ENCODE measurements at regions not wholly inside any gene's neighbourhood (a gene's known extent, or its start where the extent isn't known, plus 50 kb on each side); places are given as distances from the start of the nearest gene placed in this dataset.

DNA sequence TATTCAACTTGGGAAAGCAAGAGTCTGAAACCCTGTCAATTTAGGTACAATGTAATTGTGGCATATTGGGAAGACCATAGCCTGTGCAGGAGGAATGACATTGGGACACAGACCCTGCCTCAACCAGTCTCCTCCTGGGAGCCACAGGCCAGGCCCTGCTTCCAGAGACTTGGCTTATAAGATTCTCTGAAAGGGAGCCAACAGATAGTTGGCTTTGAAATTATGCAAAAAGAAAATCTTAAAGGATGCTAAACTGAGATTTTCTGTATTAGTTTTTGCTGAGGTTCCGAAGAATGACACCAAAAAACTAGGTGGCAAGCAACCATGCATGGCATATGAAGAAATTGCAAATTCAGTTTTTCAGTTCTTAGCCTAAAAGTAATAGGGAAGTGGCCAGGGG lies 76.4 kb upstream of the CYRIA start:
- H4K8ac ChIP-seq (replicated peaks; ENCODE audit: insufficient read length, low read depth, low read length) = no peak overlapping the region
- H3K27me3 Mint-ChIP-seq (ENCODE audit: low read depth) = peaks cover 4% of the 10 kb centered on the region; the same call in 1 of the 2 replicates
- no peaks in the 10 kb centered on the region; a peak in 1 of 5 replicates for H3K9me3 Mint-ChIP-seq
- H3K4me1 ChIP-seq (ENCODE audit: insufficient read depth, low read length) = no peaks in the 10 kb centered on the region
- no peak overlapping the region for H2BK15ac ChIP-seq (ENCODE audit: low read depth, low read length)
- no peak overlapping the region for H2BK20ac ChIP-seq (ENCODE audit: low read depth, low read length, poor library complexity, severe bottlenecking)
- no peak overlapping the region for H4K91ac ChIP-seq (ENCODE audit: insufficient read length, low read depth, low read length)
- no CpG with 5 or more reads among the region's 1 CpG for WGBS (ENCODE audit: extremely low coverage, insufficient read length, low lambda C conversion rate)
- H2BK12ac ChIP-seq (ENCODE audit: insufficient read length, low read depth, low read length) = no peak overlapping the region
- H2AK5ac ChIP-seq (ENCODE audit: insufficient read length, low read length) = no peak overlapping the region
- H3K4me1 Mint-ChIP-seq = peaks cover 0 to 2% of the 10 kb centered on the region in 2 experiments; a peak in 1 of 4 replicates
- H3K18ac ChIP-seq (ENCODE audit: insufficient read length, low read depth, low read length) = no peak overlapping the region
- H3T11ph ChIP-seq (ENCODE audit: low read length) = no peak overlapping the region
- H3K4me3 Mint-ChIP-seq = no peak overlapping the region
- no peak overlapping the region for H3K27ac Mint-ChIP-seq
- H3K9ac ChIP-seq (ENCODE audit: extremely low read depth, insufficient read length, low read length) = no peak overlapping the region
- no peaks in the 10 kb centered on the region for H3K23me2 ChIP-seq (ENCODE audit: insufficient read length, low read depth, low read length, poor library complexity, severe bottlenecking)
- no peak for DNase-seq
- no peaks in the 10 kb centered on the region for H3K79me1 ChIP-seq (ENCODE audit: insufficient read depth, low read depth, low read length, poor library complexity, severe bottlenecking)
- H3K36me3 Mint-ChIP-seq (ENCODE audit: insufficient read depth in 1 of 3, low read depth in 3 of 3) = no peaks in the 10 kb centered on the region
- H3K27me3 ChIP-seq (ENCODE audit: insufficient read depth, low read length) = no peaks in the 10 kb centered on the region
- H3K27ac ChIP-seq (ENCODE audit: insufficient read length, low read depth, low read length) = no peak overlapping the region
- H4K5ac ChIP-seq (ENCODE audit: insufficient read length, low read depth, low read length) = no peak overlapping the region
- H2BK120ac ChIP-seq (ENCODE audit: low read depth, low read length, poor library complexity, severe bottlenecking) = no peak overlapping the region
- H3K4me2 ChIP-seq (ENCODE audit: insufficient read depth, insufficient read length, low read length) = no peak overlapping the region
- no peak overlapping the region for H3K56ac ChIP-seq (ENCODE audit: insufficient read length, low read depth, low read length)
- H3K23ac ChIP-seq (ENCODE audit: insufficient read length, low read depth, low read length) = no peak overlapping the region
- no peak overlapping the region for H3K4ac ChIP-seq (ENCODE audit: low read depth, low read length)
- H2AFZ ChIP-seq (ENCODE audit: low read length) = no peak overlapping the region
- no peak overlapping the region for H3K14ac ChIP-seq (ENCODE audit: insufficient read depth, low read length)
- H2BK5ac ChIP-seq (ENCODE audit: insufficient read length, low read length) = no peak overlapping the region
- TF ChIP-seq, protein P1, sequence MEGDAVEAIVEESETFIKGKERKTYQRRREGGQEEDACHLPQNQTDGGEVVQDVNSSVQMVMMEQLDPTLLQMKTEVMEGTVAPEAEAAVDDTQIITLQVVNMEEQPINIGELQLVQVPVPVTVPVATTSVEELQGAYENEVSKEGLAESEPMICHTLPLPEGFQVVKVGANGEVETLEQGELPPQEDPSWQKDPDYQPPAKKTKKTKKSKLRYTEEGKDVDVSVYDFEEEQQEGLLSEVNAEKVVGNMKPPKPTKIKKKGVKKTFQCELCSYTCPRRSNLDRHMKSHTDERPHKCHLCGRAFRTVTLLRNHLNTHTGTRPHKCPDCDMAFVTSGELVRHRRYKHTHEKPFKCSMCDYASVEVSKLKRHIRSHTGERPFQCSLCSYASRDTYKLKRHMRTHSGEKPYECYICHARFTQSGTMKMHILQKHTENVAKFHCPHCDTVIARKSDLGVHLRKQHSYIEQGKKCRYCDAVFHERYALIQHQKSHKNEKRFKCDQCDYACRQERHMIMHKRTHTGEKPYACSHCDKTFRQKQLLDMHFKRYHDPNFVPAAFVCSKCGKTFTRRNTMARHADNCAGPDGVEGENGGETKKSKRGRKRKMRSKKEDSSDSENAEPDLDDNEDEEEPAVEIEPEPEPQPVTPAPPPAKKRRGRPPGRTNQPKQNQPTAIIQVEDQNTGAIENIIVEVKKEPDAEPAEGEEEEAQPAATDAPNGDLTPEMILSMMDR (conservative IDR thresholded peaks at IDR 0.05) = no peak
- H3K9me3 ChIP-seq (ENCODE audit: control insufficient read depth, low read depth, low read length) = no peaks in the 10 kb centered on the region
- no peaks in the 10 kb centered on the region for H3K79me2 ChIP-seq (ENCODE audit: insufficient read depth, low read length)
- H4K20me1 ChIP-seq (ENCODE audit: control insufficient read depth, insufficient read depth, insufficient read length) = no peaks in the 10 kb centered on the region

All from H9 (cell line).